IPS DF 19.7 (cell line): ENCODE measurements at regions not wholly inside any gene's neighbourhood (a gene's known extent, or its start where the extent isn't known, plus 50 kb on each side); places are given as distances from the start of the nearest gene placed in this dataset.

Experiments used
- DNase-seq: peaks from one replicate; pipeline ENCODE4 v3.0.0-alpha.2; 2013; ENCODE audit warnings: low read depth, low spot score

- no peak for DNase-seq
Observed at GRCh38 chr6:22399693-22400092, 102.9 kb upstream of the PRL start.

GRCh38 chr6:22401206-22401605 is 104.4 kb upstream of the PRL start:
- no peak for DNase-seq

GRCh38 chr6:22401932-22402331 is 105.1 kb upstream of the PRL start:
- no peak for DNase-seq

- no peak for DNase-seq
Observed at GRCh38 chr6:22409486-22409885, 112.7 kb upstream of the PRL start.

GRCh38 chr6:22411376-22412105 is 114.7 kb upstream of the PRL start:
- no peak for DNase-seq

GRCh38 chr6:22412994-22413393 is 116.2 kb upstream of the PRL start:
- DNase-seq, result peak; percentile 5

GRCh38 chr6:22413681-22414311 is 117.0 kb upstream of the PRL start:
- DNase-seq, result no peak

GRCh38 chr6:22418714-22419113 is 121.9 kb upstream of the PRL start:
- no peak for DNase-seq

- DNase-seq, result no peak
Observed at GRCh38 chr6:22421198-22421597, 124.4 kb upstream of the PRL start.

GRCh38 chr6:22424196-22424595 is 127.4 kb upstream of the PRL start:
- DNase-seq, result no peak

GRCh38 chr6:22432060-22432459 is 135.2 kb upstream of the PRL start:
- no peak for DNase-seq

- DNase-seq, result no peak
Observed at GRCh38 chr6:22433745-22434144, 135.6 kb upstream of the HDGFL1 start.

- no peak for DNase-seq
Observed at GRCh38 chr6:22435151-22435550, 134.2 kb upstream of the HDGFL1 start.

- no peak for DNase-seq
Observed at GRCh38 chr6:22436134-22436533, 133.2 kb upstream of the HDGFL1 start.

GRCh38 chr6:22437665-22438064 is 131.7 kb upstream of the HDGFL1 start:
- no peak for DNase-seq

- DNase-seq, result no peak
Observed at GRCh38 chr6:22442826-22443225, 126.5 kb upstream of the HDGFL1 start.

GRCh38 chr6:22444330-22444729 is 125.0 kb upstream of the HDGFL1 start:
- DNase-seq, result no peak

GRCh38 chr6:22445946-22446345 is 123.4 kb upstream of the HDGFL1 start:
- DNase-seq, result no peak

GRCh38 chr6:22447249-22448196 is 121.8 kb upstream of the HDGFL1 start:
- no peak for DNase-seq

- DNase-seq, result no peak
Observed at GRCh38 chr6:22448291-22448711, 121.1 kb upstream of the HDGFL1 start.

GRCh38 chr6:22451962-22452361 is 117.4 kb upstream of the HDGFL1 start:
- no peak for DNase-seq

GRCh38 chr6:22455378-22455777 is 114.0 kb upstream of the HDGFL1 start:
- no peak for DNase-seq
